Stimulated activated CD8-positive, alpha-beta memory T cell treated with anti-CD3 and anti-CD28 coated beads, Interleukin-15, amount 100 ng/mL, for 48 hours (primary cell): ENCODE measurements at regions not wholly inside any gene's neighbourhood (a gene's known extent, or its start where the extent isn't known, plus 50 kb on each side); places are given as distances from the start of the nearest gene placed in this dataset.

Source experiments
- DNase-seq, 2 donors: peaks; one replicate each; pipeline ENCODE4 v3.0.0-alpha.2; 2020; ENCODE audit warnings: low read depth in 2 of 2

DNA sequence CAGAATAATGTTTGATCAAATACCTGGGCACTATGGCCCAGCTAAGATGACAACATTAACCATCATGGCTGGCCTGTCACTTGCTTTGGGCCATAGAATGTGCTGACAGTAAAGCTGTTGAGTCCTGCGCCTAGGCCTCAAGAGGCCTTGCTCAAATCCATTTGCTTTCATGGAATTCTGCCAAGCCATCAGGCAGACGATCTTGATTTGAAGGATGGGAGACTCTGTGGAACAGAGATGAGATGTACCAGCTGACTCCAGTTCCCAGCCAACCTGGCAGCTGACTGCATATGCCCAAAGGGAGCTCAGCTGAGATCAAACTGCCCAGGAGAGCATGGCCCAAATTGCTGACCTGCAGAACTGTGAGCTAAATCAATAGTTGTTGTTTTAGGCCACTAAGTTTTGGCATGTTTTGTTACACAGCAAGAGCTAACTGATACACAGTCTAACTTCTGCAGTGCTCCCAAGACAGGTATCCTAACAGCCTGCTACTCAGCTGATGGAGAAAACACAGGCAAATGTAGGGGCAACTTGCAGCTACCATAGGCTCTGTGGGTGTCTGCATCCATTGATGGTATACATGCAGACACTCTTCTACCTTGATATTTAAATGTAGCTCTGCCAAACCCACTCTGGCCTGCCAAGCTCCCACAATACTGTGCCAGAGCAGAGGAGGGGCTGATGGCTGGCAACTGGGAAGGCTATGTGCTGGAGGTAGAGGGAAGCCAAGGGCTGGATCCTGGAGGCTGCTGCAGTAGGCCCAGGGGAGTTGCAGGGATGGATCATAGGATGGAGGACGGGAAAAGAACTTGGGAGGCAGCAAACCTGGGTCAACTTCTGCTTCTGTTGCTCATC lies 55.2 kb upstream of the RNF24 start:
- no peak for DNase-seq

DNA sequence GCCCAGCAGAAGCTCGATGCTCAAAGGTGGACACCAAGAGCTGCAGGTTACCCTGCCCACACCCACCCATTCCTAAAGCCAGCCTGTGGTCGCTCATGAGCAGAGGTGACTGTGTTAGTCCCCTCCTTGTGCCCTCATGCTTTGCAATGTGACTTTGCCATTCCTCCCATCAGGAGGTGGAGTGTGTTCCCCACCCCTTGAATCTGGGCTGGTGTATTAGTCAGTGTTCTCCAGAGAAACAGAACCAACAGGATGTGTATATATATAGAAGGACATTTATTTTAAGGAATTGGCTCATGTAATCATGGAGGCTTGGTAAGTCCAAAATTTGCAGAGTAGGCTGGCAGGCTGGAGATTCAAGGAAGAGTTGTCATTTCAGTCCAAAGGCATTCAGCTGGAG lies 54.4 kb upstream of the RNF24 start:
- no peak for DNase-seq

DNA sequence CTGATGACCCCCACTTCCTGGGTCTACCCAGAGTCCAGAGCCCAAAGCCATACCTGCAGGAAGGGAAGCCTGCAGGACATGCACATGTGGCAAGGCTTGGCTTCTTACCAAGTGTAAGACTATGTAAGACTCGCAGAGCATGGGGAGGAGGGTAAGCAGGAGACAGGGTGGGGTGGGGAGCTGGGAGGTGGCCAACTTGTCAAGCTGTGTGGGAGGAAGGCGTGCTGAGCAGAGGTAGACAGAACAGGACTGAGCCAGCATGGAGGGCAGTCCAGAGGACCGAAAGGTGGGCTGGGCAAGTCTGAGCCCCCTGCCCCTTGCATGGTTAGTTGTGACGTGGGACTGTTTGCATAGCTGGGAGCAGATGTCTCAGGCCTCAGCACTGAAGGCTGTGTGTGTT lies 53.4 kb upstream of the RNF24 start:
- DNase-seq: no peak

DNA sequence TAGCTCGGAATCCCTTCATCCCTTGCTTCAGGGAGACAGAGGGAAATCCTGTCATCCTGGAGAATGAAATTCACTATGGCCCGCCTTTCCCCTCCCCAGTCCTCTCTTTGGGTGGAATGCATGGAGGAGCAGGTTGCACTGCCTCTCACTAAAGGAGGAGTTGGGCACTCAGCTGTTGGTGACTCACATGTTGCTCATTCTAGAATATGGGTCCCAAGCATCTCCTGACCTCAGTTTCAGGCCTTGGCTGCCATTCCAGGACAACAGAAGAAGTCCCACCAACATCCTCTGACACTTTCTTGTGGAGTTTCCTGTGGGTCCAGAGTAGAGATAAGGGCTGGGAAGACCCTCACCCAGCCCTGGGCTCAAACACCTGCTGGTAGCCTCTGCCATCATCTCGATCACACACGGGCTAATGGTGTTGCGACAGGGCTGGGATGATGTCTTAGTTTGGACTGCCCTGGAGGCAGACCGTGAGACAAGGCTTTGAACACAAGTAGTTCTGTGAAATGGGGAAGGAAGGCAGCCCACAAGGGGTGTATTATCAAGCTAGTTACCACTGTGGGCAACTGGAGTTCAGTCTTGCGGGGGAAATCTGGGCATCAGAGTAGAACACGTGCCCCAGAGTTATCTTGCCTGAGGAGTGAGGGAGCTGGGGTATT lies 52.4 kb upstream of the RNF24 start:
- DNase-seq: no peak

DNA sequence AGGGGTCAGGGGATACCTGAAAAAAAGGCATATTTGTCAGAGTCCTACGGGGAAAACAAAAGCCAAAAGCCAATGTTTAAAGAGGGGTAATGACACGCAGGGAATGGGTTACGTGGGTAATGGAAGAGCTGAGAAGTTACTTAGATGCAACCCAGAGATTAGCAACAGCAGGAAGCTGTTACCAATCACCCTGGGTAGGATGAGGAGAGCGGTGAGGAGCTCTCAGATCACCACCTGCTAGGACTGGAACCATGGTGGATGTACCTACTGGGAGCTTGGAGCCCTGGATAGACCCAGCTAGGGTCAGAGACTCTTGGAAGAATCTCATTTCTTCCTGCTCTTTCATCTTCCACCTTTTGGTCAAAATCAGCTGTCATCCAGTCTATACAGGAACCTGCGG lies 51.2 kb upstream of the RNF24 start:
- DNase-seq: no peak

DNA sequence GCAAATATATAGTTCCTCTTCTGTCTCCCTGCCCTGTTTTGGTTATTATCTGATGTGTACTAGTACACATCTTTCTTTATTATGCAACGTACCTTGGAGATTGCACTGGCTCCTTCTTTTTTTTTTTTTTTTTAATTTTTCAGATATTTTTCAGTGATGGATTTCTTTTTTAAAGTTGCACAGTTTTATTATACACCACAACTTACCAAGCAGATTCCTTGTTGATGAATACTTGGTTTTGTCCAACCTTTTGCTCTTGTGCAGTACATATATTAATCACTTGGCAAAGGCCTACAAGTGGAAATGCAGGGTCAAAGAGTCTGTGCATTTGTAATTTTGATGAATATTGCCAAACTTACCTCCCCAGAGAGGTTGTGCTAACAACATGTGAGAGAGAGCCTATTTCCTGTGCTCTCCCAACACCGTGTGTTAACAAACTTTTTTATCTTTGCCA lies 50.1 kb upstream of the RNF24 start:
- no peak for DNase-seq
